ENCODE measurements at regions not wholly inside any gene's neighbourhood (a gene's known extent, or its start where the extent isn't known, plus 50 kb on each side); places are given as distances from the start of the nearest gene placed in this dataset.

GRCh38 chr22:34976886-34977285, 89.1 kb upstream of the ISX start:
- Histone ChIP-seq H3K27me3 (no peaks in the 10 kb centered on the region), H3K4me1 (no peaks in the 10 kb centered on the region), H3K4me3 (no peak overlapping the region), H3K9me3 (peaks cover 0 to 4% (median 0%) of the 10 kb centered on the region in 4 donors), H3K36me3 (no peaks in the 10 kb centered on the region), H3K27ac (no peak overlapping the region)
- no peak for TF ChIP-seq POLR2A (IDR thresholded peaks at IDR 0.05)
- no peak for TF ChIP-seq POLR2AphosphoS5 (IDR thresholded peaks at IDR 0.05)
- no peak for TF ChIP-seq EP300 (IDR thresholded peaks at IDR 0.05)
- TF ChIP-seq CTCF (IDR thresholded peaks at IDR 0.05), result no peak
- ATAC-seq (ENCODE audit: low FRiP score in 2 of 2) (no peak), DNase-seq (no peak)
- WGBS, 2 donors, result 65 to 69% methylated on average over 2 of the region's 2 CpGs

- ATAC-seq (ENCODE audit: low FRiP score in 2 of 2) (no peak), DNase-seq (no peak)
- Histone ChIP-seq H3K27ac (no peak overlapping the region), H3K4me1 (no peaks in the 10 kb centered on the region), H3K36me3 (no peaks in the 10 kb centered on the region), H3K9me3 (peaks cover 10 to 23% (median 14%) of the 10 kb centered on the region in 4 donors), H3K4me3 (no peak overlapping the region), H3K27me3 (no peaks in the 10 kb centered on the region)
- TF ChIP-seq POLR2AphosphoS5 (IDR thresholded peaks at IDR 0.05), result no peak
- TF ChIP-seq POLR2A (IDR thresholded peaks at IDR 0.05), result no peak
- no peak for TF ChIP-seq EP300 (IDR thresholded peaks at IDR 0.05)
- TF ChIP-seq CTCF (IDR thresholded peaks at IDR 0.05), result no peak
- 64 to 82% methylated on average over 1 of the region's 1 CpG for WGBS, 2 donors
Measured at GRCh38 chr22:34986523-34986922, 79.4 kb upstream of the ISX start.

- H3K4me3 ChIP-seq, result no peak overlapping the region
- no peaks in the 10 kb centered on the region for H3K36me3 ChIP-seq
- TF ChIP-seq EP300 (IDR thresholded peaks at IDR 0.05), result no peak
- TF ChIP-seq CTCF (IDR thresholded peaks at IDR 0.05), result no peak
- TF ChIP-seq POLR2AphosphoS5 (IDR thresholded peaks at IDR 0.05), result no peak
- no peak for TF ChIP-seq POLR2A (IDR thresholded peaks at IDR 0.05)
- 39 to 41% methylated on average over 5 of the region's 5 CpGs for WGBS, 2 donors
- H3K4me1 ChIP-seq, result no peaks in the 10 kb centered on the region
- H3K27me3 ChIP-seq, result no peaks in the 10 kb centered on the region
- ATAC-seq (ENCODE audit: low FRiP score in 2 of 2), result no peak
- DNase-seq, result no peak
- peaks cover 0 to 9% (median 1%) of the 10 kb centered on the region in 4 donors for H3K9me3 ChIP-seq
- H3K27ac ChIP-seq, result no peak overlapping the region
Measured at GRCh38 chr22:34992672-34993071, 73.3 kb upstream of the ISX start.

GRCh38 chr22:34993548-34993947, 72.4 kb upstream of the ISX start:
- no peak overlapping the region for H3K4me3 ChIP-seq
- no peaks in the 10 kb centered on the region for H3K27me3 ChIP-seq
- no peaks in the 10 kb centered on the region for H3K9me3 ChIP-seq
- no peaks in the 10 kb centered on the region for H3K36me3 ChIP-seq
- H3K27ac ChIP-seq, result no peak overlapping the region
- no peak for DNase-seq
- TF ChIP-seq POLR2AphosphoS5 (IDR thresholded peaks at IDR 0.05), result no peak
- no peak for ATAC-seq (ENCODE audit: low FRiP score in 2 of 2)
- WGBS, 2 donors, result 79 to 81% methylated on average over 3 of the region's 3 CpGs
- H3K4me1 ChIP-seq, result no peaks in the 10 kb centered on the region

- ATAC-seq (ENCODE audit: low FRiP score in 2 of 2) (no peak), DNase-seq (no peak)
- H3K36me3 ChIP-seq, result no peaks in the 10 kb centered on the region
- H3K9me3 ChIP-seq, result no peaks in the 10 kb centered on the region
- no peaks in the 10 kb centered on the region for H3K27me3 ChIP-seq
- H3K4me3 ChIP-seq, result no peak overlapping the region
- 73 to 80% methylated on average over 9 of the region's 9 CpGs for WGBS, 2 donors
- TF ChIP-seq CTCF (IDR thresholded peaks at IDR 0.05) (no peak), EP300 (IDR thresholded peaks at IDR 0.05) (no peak), POLR2AphosphoS5 (IDR thresholded peaks at IDR 0.05) (no peak), POLR2A (IDR thresholded peaks at IDR 0.05) (no peak)
- H3K4me1 ChIP-seq, result no peaks in the 10 kb centered on the region
- H3K27ac ChIP-seq, result no peak overlapping the region
Measured at GRCh38 chr22:34997633-34998299, 68.2 kb upstream of the ISX start.

All from upper lobe of left lung (tissue), 6 donors.